Vagina (tissue), 2 donors: ENCODE measurements at regions not wholly inside any gene's neighbourhood (a gene's known extent, or its start where the extent isn't known, plus 50 kb on each side); places are given as distances from the start of the nearest gene placed in this dataset.

Source experiments
- POLR2A ChIP-seq, 2 donors: fragments of 450-650 bp; IDR thresholded peaks; one replicate each; pipeline ENCODE4 v1.6.1; 2017; ENCODE audit warnings: antibody characterized with exemption in 2 of 2, mild to moderate bottlenecking in 2 of 2, moderate library complexity in 2 of 2
- POLR2AphosphoS5 ChIP-seq, 2 donors: sonication (generic); formaldehyde crosslinking; IDR thresholded peaks; one replicate each; pipeline ENCODE4 v1.9.0; 2017; ENCODE audit warnings: antibody characterized with exemption in 2 of 2, mild to moderate bottlenecking in 2 of 2, low read depth in 1 of 2; ENCODE audit not compliant: insufficient read depth in 1 of 2
- TF ChIP-seq, protein P1 (sequence below), 3 experiments: fragments of 450-650 bp in 2 of 3; fragments of 200-600 bp in 1 of 3; sonication (generic) in 1 of 3; IDR thresholded peaks; one replicate each; pipeline ENCODE4 v1.5.1; 2017 to 2019; ENCODE audit warnings: antibody characterized with exemption in 3 of 3, mild to moderate bottlenecking in 2 of 3, moderate library complexity in 2 of 3

- TF ChIP-seq, protein P1, sequence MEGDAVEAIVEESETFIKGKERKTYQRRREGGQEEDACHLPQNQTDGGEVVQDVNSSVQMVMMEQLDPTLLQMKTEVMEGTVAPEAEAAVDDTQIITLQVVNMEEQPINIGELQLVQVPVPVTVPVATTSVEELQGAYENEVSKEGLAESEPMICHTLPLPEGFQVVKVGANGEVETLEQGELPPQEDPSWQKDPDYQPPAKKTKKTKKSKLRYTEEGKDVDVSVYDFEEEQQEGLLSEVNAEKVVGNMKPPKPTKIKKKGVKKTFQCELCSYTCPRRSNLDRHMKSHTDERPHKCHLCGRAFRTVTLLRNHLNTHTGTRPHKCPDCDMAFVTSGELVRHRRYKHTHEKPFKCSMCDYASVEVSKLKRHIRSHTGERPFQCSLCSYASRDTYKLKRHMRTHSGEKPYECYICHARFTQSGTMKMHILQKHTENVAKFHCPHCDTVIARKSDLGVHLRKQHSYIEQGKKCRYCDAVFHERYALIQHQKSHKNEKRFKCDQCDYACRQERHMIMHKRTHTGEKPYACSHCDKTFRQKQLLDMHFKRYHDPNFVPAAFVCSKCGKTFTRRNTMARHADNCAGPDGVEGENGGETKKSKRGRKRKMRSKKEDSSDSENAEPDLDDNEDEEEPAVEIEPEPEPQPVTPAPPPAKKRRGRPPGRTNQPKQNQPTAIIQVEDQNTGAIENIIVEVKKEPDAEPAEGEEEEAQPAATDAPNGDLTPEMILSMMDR (IDR thresholded peaks at IDR 0.05) = no peak
- TF ChIP-seq POLR2A (IDR thresholded peaks at IDR 0.05) (no peak), POLR2AphosphoS5 (IDR thresholded peaks at IDR 0.05; ENCODE audit: insufficient read depth in 1 of 2, low read depth in 1 of 2) (no peak)
Measured at GRCh38 chr2:160615706-160616105, 122.1 kb upstream of the RBMS1 start.
